Prostate gland (tissue), 2 donors: ENCODE measurements at regions not wholly inside any gene's neighbourhood (a gene's known extent, or its start where the extent isn't known, plus 50 kb on each side); places are given as distances from the start of the nearest gene placed in this dataset.

Source experiments
- CTCF ChIP-seq, 4 experiments: fragments of 200-600 bp in 2 of 4; fragments of 450-650 bp in 2 of 4; sonication (generic) in 2 of 4; IDR thresholded peaks; 1 replicate in 3 of 4; 2 replicates in 1 of 4; pipeline ENCODE4 v1.5.1; 2016 to 2019; ENCODE audit warnings: antibody characterized with exemption in 4 of 4, mild to moderate bottlenecking in 2 of 4, moderate library complexity in 2 of 4
- POLR2A ChIP-seq: fragments of 450-650 bp; IDR thresholded peaks from one replicate; pipeline ENCODE4 v1.6.1; 2016; ENCODE audit warnings: antibody characterized with exemption, mild to moderate bottlenecking
- POLR2AphosphoS5 ChIP-seq: sonication (generic); formaldehyde crosslinking; IDR thresholded peaks from one replicate; pipeline ENCODE4 v1.6.1; 2017; ENCODE audit warnings: antibody characterized with exemption

- no peak for TF ChIP-seq CTCF (IDR thresholded peaks at IDR 0.05)
- TF ChIP-seq POLR2A = no peak
- TF ChIP-seq POLR2AphosphoS5 = no peak
Observed at GRCh38 chr3:181358060-181358459, 353.7 kb upstream of the SOX2 start.
